Ishikawa (cell line): ENCODE measurements at regions not wholly inside any gene's neighbourhood (a gene's known extent, or its start where the extent isn't known, plus 50 kb on each side); places are given as distances from the start of the nearest gene placed in this dataset.

Source experiments
- CEBPB ChIP-seq: IDR thresholded peaks from 2 replicates; pipeline ENCODE4 v1.6.1; 2012
- CREB1 ChIP-seq: IDR thresholded peaks from 2 replicates; pipeline ENCODE4 v1.6.1; 2012; ENCODE audit warnings: low read depth
- EGR1 ChIP-seq: IDR thresholded peaks from 2 replicates; pipeline ENCODE4 v1.6.1; 2012
- EP300 ChIP-seq: IDR thresholded peaks from 2 replicates; pipeline ENCODE4 v1.6.1; 2012; ENCODE audit warnings: borderline replicate concordance
- FOXM1 ChIP-seq: IDR thresholded peaks from 2 replicates; pipeline ENCODE4 v1.6.1; 2012; ENCODE audit warnings: low read depth, borderline replicate concordance
- MAX ChIP-seq: IDR thresholded peaks from 2 replicates; pipeline ENCODE4 v1.6.1; 2012
- NFIC ChIP-seq: IDR thresholded peaks from 2 replicates; pipeline ENCODE4 v1.6.1; 2012
- RAD21 ChIP-seq: IDR thresholded peaks from 2 replicates; pipeline ENCODE4 v1.6.1; 2012; ENCODE audit warnings: low read depth
- REST ChIP-seq: IDR thresholded peaks from 2 replicates; pipeline ENCODE4 v1.6.1; 2012; ENCODE audit warnings: low read depth, mild to moderate bottlenecking
- TAF1 ChIP-seq: IDR thresholded peaks from 2 replicates; pipeline ENCODE4 v1.6.1; 2012; ENCODE audit warnings: low read depth, mild to moderate bottlenecking
- TCF12 ChIP-seq: IDR thresholded peaks from 2 replicates; pipeline ENCODE4 v1.6.1; 2012; ENCODE audit warnings: low read depth
- TEAD4 ChIP-seq: IDR thresholded peaks from 2 replicates; pipeline ENCODE4 v1.6.1; 2012
- USF1 ChIP-seq: IDR thresholded peaks from 2 replicates; pipeline ENCODE4 v1.6.1; 2012
- YY1 ChIP-seq: IDR thresholded peaks from 2 replicates; pipeline ENCODE4 v1.6.1; 2012; ENCODE audit warnings: low read depth
- ZBTB7A ChIP-seq: IDR thresholded peaks from 2 replicates; pipeline ENCODE4 v1.6.1; 2012; ENCODE audit warnings: low read depth

- TF ChIP-seq EGR1, result no peak
- TF ChIP-seq REST, result no peak
- TF ChIP-seq RAD21, result no peak
- TF ChIP-seq NFIC, result no peak
- TF ChIP-seq TCF12, result no peak
- TF ChIP-seq FOXM1, result no peak
- TF ChIP-seq EP300, result no peak
- no peak for TF ChIP-seq YY1
- no peak for TF ChIP-seq TEAD4
- no peak for TF ChIP-seq ZBTB7A
- TF ChIP-seq CREB1, result no peak
- TF ChIP-seq TAF1, result no peak
- no peak for TF ChIP-seq USF1
- no peak for TF ChIP-seq CEBPB
- no peak for TF ChIP-seq MAX
Measured at GRCh38 chr3:153633407-153633806, 471.4 kb downstream of the RAP2B start.

GRCh38 chr3:153634683-153635082 is 472.7 kb downstream of the RAP2B start:
- TF ChIP-seq USF1 (no peak), FOXM1 (no peak)

GRCh38 chr3:153639631-153640030 is 477.6 kb downstream of the RAP2B start:
- no peak for TF ChIP-seq TAF1

- TF ChIP-seq MAX, result no peak
- TF ChIP-seq RAD21, result no peak
- no peak for TF ChIP-seq TEAD4
- TF ChIP-seq ZBTB7A, result no peak
- TF ChIP-seq NFIC, result no peak
- no peak for TF ChIP-seq CREB1
- no peak for TF ChIP-seq CEBPB
- TF ChIP-seq YY1, result no peak
- TF ChIP-seq TAF1, result no peak
- TF ChIP-seq EP300, result no peak
- no peak for TF ChIP-seq REST
- TF ChIP-seq FOXM1, result no peak
- TF ChIP-seq USF1, result no peak
- TF ChIP-seq TCF12, result no peak
- TF ChIP-seq EGR1, result no peak
Measured at GRCh38 chr3:153640689-153641665, 479.0 kb downstream of the RAP2B start.

GRCh38 chr3:153649286-153649839 is 471.8 kb upstream of the ARHGEF26 start:
- TF ChIP-seq TAF1, result no peak
- no peak for TF ChIP-seq EP300
- no peak for TF ChIP-seq NFIC
- no peak for TF ChIP-seq TCF12
- no peak for TF ChIP-seq ZBTB7A
- TF ChIP-seq USF1, result no peak
- no peak for TF ChIP-seq REST
- TF ChIP-seq MAX, result no peak
- TF ChIP-seq TEAD4, result no peak
- no peak for TF ChIP-seq CREB1
- no peak for TF ChIP-seq CEBPB
- no peak for TF ChIP-seq EGR1
- no peak for TF ChIP-seq RAD21
- no peak for TF ChIP-seq YY1
- TF ChIP-seq FOXM1, result no peak
